ENCODE measurements at regions not wholly inside any gene's neighbourhood (a gene's known extent, or its start where the extent isn't known, plus 50 kb on each side); places are given as distances from the start of the nearest gene placed in this dataset.

GRCh38 chr10:33396938-33397337 is 62.5 kb upstream of the NRP1 start:
- DNase-seq = no peak

- DNase-seq = no peak
Measured at GRCh38 chr10:33396279-33396678, 61.8 kb upstream of the NRP1 start.

GRCh38 chr10:33395201-33395600 is 60.7 kb upstream of the NRP1 start:
- no peak for DNase-seq

GRCh38 chr10:33392706-33393105 is 58.2 kb upstream of the NRP1 start:
- no peak for DNase-seq

DNA sequence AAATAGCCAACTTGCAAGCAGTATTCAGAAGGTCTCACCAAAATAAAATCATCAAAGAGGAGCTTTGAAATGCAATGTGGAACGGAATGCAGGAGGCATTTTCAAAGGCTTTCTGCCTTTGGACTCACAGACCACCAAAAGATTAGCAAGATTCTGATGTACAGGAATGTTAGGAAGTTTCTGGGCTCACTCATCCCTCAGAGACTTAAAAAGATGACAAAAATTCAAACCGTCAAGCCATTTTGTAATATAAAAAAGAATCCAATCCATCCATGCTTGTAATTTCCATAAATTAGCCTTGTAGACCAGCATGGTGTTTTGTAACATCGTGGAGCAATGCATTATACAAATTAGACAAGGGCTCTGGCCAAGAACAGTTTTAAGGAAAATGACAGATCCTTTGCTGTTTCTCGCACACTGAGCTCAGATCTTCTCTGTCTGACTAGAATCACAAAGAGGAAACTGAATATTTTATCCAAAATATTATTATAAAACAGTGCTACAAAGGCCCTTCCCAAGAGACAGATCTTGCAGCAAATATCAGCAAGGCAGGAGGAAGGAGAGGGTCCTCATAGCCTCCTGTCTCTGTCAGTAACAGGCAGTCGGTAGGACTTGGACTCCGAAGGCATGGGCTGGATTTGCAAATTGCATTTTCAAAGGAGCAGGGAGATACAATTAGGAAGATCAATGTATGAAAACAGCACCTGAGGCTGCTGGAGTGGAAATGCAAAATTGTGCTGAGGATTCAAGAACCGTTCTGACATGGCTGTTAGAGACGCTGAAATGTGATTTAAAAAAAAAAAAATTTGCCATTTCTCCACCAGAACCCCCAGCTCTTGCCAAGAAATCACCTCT is 57.4 kb upstream of the NRP1 start:
- DNase-seq = no peak

DNA sequence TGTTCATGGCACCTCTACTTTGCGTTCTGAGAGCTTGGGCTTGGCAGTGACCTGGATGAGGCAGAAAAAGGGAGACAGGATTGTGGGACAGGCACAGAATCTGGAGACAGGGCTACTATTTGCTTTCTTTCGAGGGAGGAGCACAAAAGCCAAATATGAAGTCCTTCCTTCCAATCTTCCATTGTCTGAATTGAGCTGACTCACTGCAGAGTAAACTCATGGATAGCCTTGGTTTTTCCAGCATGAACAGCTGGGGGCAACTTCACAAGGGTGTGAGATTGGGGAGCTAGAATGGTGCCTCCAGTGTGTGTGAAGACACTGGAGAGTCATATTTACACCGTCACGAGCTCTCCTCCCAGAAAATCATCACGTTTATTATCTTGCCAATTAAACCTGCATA is 55.6 kb upstream of the NRP1 start:
- no peak for DNase-seq

- DNase-seq = no peak
Measured at GRCh38 chr10:33388785-33389184, 54.3 kb upstream of the NRP1 start.

- no peak for DNase-seq
Measured at GRCh38 chr10:33388382-33388781, 53.9 kb upstream of the NRP1 start.

DNA sequence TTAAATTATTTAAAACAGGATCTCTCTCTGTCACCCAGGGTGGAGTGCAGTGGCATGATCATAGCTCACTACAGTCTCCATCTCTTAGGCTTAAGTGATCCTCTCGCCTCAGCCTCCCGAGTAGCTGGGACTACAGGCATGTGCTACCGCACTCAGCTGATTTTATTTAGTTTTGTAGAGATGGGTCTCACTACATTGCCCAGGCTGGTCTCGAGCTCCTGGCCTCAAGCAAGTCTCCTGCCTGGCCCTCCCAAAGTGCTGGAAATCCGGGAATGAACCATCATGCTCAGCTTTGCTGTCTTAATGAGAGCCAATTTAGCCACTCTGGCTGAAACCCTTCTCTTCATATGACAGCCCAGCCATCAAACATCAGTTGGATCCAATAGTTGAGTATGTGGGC is 53.3 kb upstream of the NRP1 start:
- DNase-seq = no peak

GRCh38 chr10:33386926-33387325 is 52.5 kb upstream of the NRP1 start:
- DNase-seq = no peak

GRCh38 chr10:33385686-33386085 is 51.2 kb upstream of the NRP1 start:
- no peak for DNase-seq

- DNase-seq = no peak
Measured at GRCh38 chr10:33385015-33385414, 50.5 kb upstream of the NRP1 start.

All from hematopoietic multipotent progenitor cell treated with erythropoietin and hydrocortisone succinate and interleukin-3 and kit ligand, for 4 days (in vitro differentiated cells).